Keratinocyte (primary cell): ENCODE measurements at regions not wholly inside any gene's neighbourhood (a gene's known extent, or its start where the extent isn't known, plus 50 kb on each side); places are given as distances from the start of the nearest gene placed in this dataset.

Experiments used
- DNase-seq: peaks from one replicate; pipeline ENCODE4 v3.0.0-alpha.2; 2011; ENCODE audit warnings: low read depth, missing footprints, low spot score
- FAIRE-seq: peaks from 2 replicates; lab custom pipeline; 2011; peaks lifted over from hg19 to GRCh38; lab: Jason Lieb, UNC
- H2AFZ ChIP-seq: 2 replicates; pipeline ENCODE4 v1.6.0; 2012; ENCODE audit warnings: low read length, control low read depth, inconsistent platforms; ENCODE audit not compliant: control insufficient read depth
- H3K27ac ChIP-seq: 2 replicates; pipeline ENCODE4 v1.5.1; 2011; ENCODE audit warnings: low read length; ENCODE audit not compliant: control insufficient read depth, insufficient read depth
- H3K27me3 ChIP-seq: 3 replicates; pipeline ENCODE4 v1.6.0; 2011; ENCODE audit warnings: low read length; ENCODE audit not compliant: control insufficient read depth, insufficient read depth; ENCODE audit errors: extremely low read depth
- H3K36me3 ChIP-seq, 2 experiments: 2 replicates in 1 of 2; 3 replicates in 1 of 2; pipeline ENCODE4 v1.5.1; 2011; ENCODE audit warnings: low read length in 2 of 2, mild to moderate bottlenecking in 1 of 2; ENCODE audit not compliant: control insufficient read depth in 2 of 2, insufficient read depth in 2 of 2; ENCODE audit errors: extremely low read depth in 1 of 2
- H3K4me1 ChIP-seq: 3 replicates; pipeline ENCODE4 v1.5.1; 2011; ENCODE audit warnings: low read length; ENCODE audit not compliant: control insufficient read depth, insufficient read depth; ENCODE audit errors: extremely low read depth
- H3K4me2 ChIP-seq: 3 replicates; pipeline ENCODE4 v1.6.0; 2011; ENCODE audit warnings: low read depth, low read length; ENCODE audit not compliant: control insufficient read depth, insufficient read depth; ENCODE audit errors: extremely low read depth
- H3K4me3 ChIP-seq, 3 experiments: fragments of 200-600 bp in 1 of 3; sonication (generic) in 1 of 3; 2 replicates in 2 of 3; 3 replicates in 1 of 3; pipeline ENCODE4 v1.5.1; 2011 to 2016; ENCODE audit warnings: low read length in 3 of 3, mild to moderate bottlenecking in 3 of 3, control low read depth in 2 of 3, inconsistent platforms in 1 of 3, low read depth in 1 of 3, mixed read lengths in 1 of 3, mixed run types in 1 of 3, moderate library complexity in 1 of 3; ENCODE audit not compliant: control insufficient read depth in 2 of 3, insufficient read depth in 2 of 3; ENCODE audit errors: extremely low read depth in 1 of 3
- H3K79me2 ChIP-seq: 2 replicates; pipeline ENCODE4 v1.6.0; 2012; ENCODE audit warnings: low read length; ENCODE audit not compliant: control insufficient read depth, insufficient read depth
- H3K9ac ChIP-seq: 3 replicates; pipeline ENCODE4 v1.6.0; 2011; ENCODE audit warnings: low read length; ENCODE audit not compliant: control insufficient read depth, insufficient read depth; ENCODE audit errors: extremely low read depth
- H3K9me1 ChIP-seq: 3 replicates; pipeline ENCODE4 v1.6.0; 2011; ENCODE audit warnings: low read length; ENCODE audit not compliant: control insufficient read depth, insufficient read depth; ENCODE audit errors: extremely low read depth
- H3K9me3 ChIP-seq: 2 replicates; pipeline ENCODE4 v1.5.1; 2012; ENCODE audit warnings: low read depth, low read length; ENCODE audit not compliant: control insufficient read depth
- H4K20me1 ChIP-seq: 3 replicates; pipeline ENCODE4 v1.6.0; 2011; ENCODE audit warnings: low read length; ENCODE audit not compliant: control insufficient read depth, insufficient read depth; ENCODE audit errors: extremely low read depth
- EZH2 ChIP-seq: IDR thresholded peaks from one replicate; pipeline ENCODE4 v1.6.1; 2012; ENCODE audit warnings: inconsistent platforms, mild to moderate bottlenecking, low read length, moderate library complexity
- dilution Hi-C: fragments of 300-500 bp; cut with MboI; formaldehyde crosslinking; loops from one replicate; pipeline ENCODE4 v1.7.0; 2020; ENCODE audit warnings: low sequenced_read_pairs; ENCODE audit not compliant: extremely low pct_ligation_motif_present
- TF ChIP-seq, protein P1 (sequence below), 3 experiments: IDR thresholded peaks in 1 of 3; conservative IDR thresholded peaks in 1 of 3; optimal IDR thresholded peaks in 1 of 3; 2 replicates in 2 of 3; 3 replicates in 1 of 3; pipeline versions ENCODE3 to v1.5.1; 2011; ENCODE audit warnings: low read length in 3 of 3, mild to moderate bottlenecking in 3 of 3, moderate library complexity in 2 of 3, control low read depth in 1 of 3, inconsistent platforms in 1 of 3; ENCODE audit not compliant: insufficient read depth in 2 of 3; ENCODE audit errors: extremely low read depth in 1 of 3

- Histone ChIP-seq H3K4me2 (no peak overlapping the region), H3K27me3 (no peaks in the 10 kb centered on the region), H3K4me3 (no peak overlapping the region), H3K9me3 (no peaks in the 10 kb centered on the region), H3K36me3 (no peaks in the 10 kb centered on the region), H3K9ac (no peak overlapping the region), H3K79me2 (no peaks in the 10 kb centered on the region), H2AFZ (no peak overlapping the region), H3K9me1 (no peaks in the 10 kb centered on the region), H4K20me1 (no peaks in the 10 kb centered on the region), H3K4me1 (no peaks in the 10 kb centered on the region), H3K27ac (no peak overlapping the region)
- dilution Hi-C loops, result no loop called here
- no peak for FAIRE-seq
- TF ChIP-seq EZH2, result no peak
- TF ChIP-seq, protein P1, sequence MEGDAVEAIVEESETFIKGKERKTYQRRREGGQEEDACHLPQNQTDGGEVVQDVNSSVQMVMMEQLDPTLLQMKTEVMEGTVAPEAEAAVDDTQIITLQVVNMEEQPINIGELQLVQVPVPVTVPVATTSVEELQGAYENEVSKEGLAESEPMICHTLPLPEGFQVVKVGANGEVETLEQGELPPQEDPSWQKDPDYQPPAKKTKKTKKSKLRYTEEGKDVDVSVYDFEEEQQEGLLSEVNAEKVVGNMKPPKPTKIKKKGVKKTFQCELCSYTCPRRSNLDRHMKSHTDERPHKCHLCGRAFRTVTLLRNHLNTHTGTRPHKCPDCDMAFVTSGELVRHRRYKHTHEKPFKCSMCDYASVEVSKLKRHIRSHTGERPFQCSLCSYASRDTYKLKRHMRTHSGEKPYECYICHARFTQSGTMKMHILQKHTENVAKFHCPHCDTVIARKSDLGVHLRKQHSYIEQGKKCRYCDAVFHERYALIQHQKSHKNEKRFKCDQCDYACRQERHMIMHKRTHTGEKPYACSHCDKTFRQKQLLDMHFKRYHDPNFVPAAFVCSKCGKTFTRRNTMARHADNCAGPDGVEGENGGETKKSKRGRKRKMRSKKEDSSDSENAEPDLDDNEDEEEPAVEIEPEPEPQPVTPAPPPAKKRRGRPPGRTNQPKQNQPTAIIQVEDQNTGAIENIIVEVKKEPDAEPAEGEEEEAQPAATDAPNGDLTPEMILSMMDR (optimal IDR thresholded peaks at IDR 0.05 in 1 of 3, IDR thresholded peaks at IDR 0.05 in 1 of 3, conservative IDR thresholded peaks at IDR 0.05 in 1 of 3; ENCODE audit: extremely low read depth in 1 of 3, insufficient read depth in 2 of 3, low read length in 3 of 3), result no peak
- DNase-seq, result no peak
Measured at GRCh38 chr9:101880846-101881245, 142.4 kb upstream of the GRIN3A start.

DNA sequence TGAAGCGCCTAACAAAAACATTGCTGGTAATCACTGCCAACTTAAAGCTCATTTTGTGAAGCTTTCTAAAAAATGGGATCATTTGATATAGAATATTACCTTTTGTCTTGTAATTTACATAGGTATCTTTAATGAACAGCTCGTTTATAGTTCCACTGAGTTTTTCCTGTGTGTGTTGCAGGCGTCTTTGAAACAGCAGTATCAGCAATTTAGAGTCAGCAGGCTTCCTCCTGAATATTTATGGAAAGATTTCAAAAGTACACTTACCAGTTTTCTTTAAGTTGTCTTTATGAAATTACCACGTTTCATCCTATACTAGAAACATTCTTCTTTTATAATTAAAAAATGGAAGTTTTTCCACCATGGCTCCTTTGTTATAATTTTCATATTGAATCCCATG is 140.3 kb upstream of the GRIN3A start:
- no peak overlapping the region for H3K27ac ChIP-seq
- no peaks in the 10 kb centered on the region for H3K4me1 ChIP-seq
- FAIRE-seq (no peak), DNase-seq (no peak)
- TF ChIP-seq EZH2, result no peak
- TF ChIP-seq, protein P1 (optimal IDR thresholded peaks at IDR 0.05 in 1 of 3, IDR thresholded peaks at IDR 0.05 in 1 of 3, conservative IDR thresholded peaks at IDR 0.05 in 1 of 3; ENCODE audit: extremely low read depth in 1 of 3, insufficient read depth in 2 of 3, low read length in 3 of 3), result no peak
- no peaks in the 10 kb centered on the region for H4K20me1 ChIP-seq
- dilution Hi-C loops, result no loop called here
- H2AFZ ChIP-seq, result no peak overlapping the region
- no peaks in the 10 kb centered on the region for H3K79me2 ChIP-seq
- H3K27me3 ChIP-seq, result no peaks in the 10 kb centered on the region
- H3K4me2 ChIP-seq, result no peak overlapping the region
- no peaks in the 10 kb centered on the region for H3K9me3 ChIP-seq
- H3K36me3 ChIP-seq, result no peaks in the 10 kb centered on the region
- no peaks in the 10 kb centered on the region for H3K9me1 ChIP-seq
- H3K9ac ChIP-seq, result no peak overlapping the region
- no peak overlapping the region for H3K4me3 ChIP-seq
